ENCODE measurements at regions not wholly inside any gene's neighbourhood (a gene's known extent, or its start where the extent isn't known, plus 50 kb on each side); places are given as distances from the start of the nearest gene placed in this dataset.

DNA sequence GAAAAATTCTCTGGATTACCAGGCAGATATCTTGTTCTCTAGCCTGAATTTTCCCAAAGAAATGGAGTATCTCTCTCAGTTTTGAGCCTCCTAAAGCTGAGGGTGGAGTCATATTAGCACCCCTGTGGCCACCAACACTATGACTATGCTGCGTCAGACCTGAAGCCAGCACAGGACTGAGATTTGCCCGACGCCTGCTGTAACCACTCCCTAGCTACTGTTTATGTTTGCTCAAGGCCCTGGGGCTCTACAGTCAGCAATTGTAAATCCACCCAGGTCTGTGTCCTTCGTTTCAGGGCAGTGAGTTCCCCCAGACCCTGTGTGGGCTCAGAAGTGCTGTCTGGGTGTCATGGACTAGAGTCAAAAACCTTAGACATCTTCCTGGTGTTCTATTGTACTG is 61.4 kb downstream of the ZXDA start:
- no peaks in the 10 kb centered on the region for H3K9me2 ChIP-seq (replicated peaks; ENCODE audit: insufficient read depth, low read length)
- no peak overlapping the region for H3K4me2 ChIP-seq (ENCODE audit: low read depth, low read length)
- no peaks in the 10 kb centered on the region for H3K4me1 ChIP-seq (ENCODE audit: low read length)
- H3K79me2 ChIP-seq (ENCODE audit: low read length), result no peaks in the 10 kb centered on the region
- no peak overlapping the region for H3K9ac ChIP-seq (ENCODE audit: low read length)
- H3K27ac ChIP-seq (ENCODE audit: low read length), result no peak overlapping the region
- H3F3A ChIP-seq (ENCODE audit: insufficient read depth, low read length), result no peaks in the 10 kb centered on the region
- TF ChIP-seq EZH2phosphoT487 (IDR thresholded peaks at IDR 0.05; ENCODE audit: low read length) (no peak), EZH2 (optimal IDR thresholded peaks at IDR 0.05; ENCODE audit: low read depth, low read length) (no peak)
- TF ChIP-seq, protein P1, sequence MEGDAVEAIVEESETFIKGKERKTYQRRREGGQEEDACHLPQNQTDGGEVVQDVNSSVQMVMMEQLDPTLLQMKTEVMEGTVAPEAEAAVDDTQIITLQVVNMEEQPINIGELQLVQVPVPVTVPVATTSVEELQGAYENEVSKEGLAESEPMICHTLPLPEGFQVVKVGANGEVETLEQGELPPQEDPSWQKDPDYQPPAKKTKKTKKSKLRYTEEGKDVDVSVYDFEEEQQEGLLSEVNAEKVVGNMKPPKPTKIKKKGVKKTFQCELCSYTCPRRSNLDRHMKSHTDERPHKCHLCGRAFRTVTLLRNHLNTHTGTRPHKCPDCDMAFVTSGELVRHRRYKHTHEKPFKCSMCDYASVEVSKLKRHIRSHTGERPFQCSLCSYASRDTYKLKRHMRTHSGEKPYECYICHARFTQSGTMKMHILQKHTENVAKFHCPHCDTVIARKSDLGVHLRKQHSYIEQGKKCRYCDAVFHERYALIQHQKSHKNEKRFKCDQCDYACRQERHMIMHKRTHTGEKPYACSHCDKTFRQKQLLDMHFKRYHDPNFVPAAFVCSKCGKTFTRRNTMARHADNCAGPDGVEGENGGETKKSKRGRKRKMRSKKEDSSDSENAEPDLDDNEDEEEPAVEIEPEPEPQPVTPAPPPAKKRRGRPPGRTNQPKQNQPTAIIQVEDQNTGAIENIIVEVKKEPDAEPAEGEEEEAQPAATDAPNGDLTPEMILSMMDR (IDR thresholded peaks at IDR 0.05; ENCODE audit: low read length), result no peak
- H2AFZ ChIP-seq (ENCODE audit: low read length), result no peak overlapping the region
- H3K4me3 ChIP-seq (ENCODE audit: low read length), result no peak overlapping the region
- no peaks in the 10 kb centered on the region for H4K20me1 ChIP-seq (ENCODE audit: insufficient read depth, low read length)
- H3K9me3 ChIP-seq (replicated peaks; ENCODE audit: insufficient read depth, low read length), result no peaks in the 10 kb centered on the region
- H3K36me3 ChIP-seq (replicated peaks; ENCODE audit: insufficient read depth, low read length), result no peaks in the 10 kb centered on the region
- DNase-seq, result no peak
- no peaks in the 10 kb centered on the region for H3K27me3 ChIP-seq (replicated peaks; ENCODE audit: insufficient read depth, low read length)

DNA sequence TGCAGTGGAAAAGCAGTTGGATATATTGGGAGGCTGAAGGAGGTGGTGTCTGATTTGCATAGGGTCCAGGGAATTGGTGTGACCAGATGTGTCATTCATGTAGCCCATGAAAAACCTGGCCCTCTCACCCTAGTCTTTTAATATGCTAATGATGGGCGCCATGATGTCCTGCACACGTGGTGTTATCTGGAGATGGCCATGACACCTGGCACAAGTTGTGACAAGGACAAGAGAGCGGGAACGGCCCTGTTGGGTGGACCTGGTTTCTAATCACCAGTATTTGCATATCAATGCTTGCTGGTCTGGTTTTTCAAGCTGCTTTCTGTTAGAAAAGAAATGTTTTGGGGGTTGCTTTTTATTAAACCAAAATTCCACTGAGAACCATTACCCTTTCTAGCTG is 87.4 kb downstream of the ZXDA start:
- no peaks in the 10 kb centered on the region for H3K36me3 ChIP-seq (replicated peaks; ENCODE audit: insufficient read depth, low read length)
- H3K9ac ChIP-seq (ENCODE audit: low read length), result peak overlapping the region; percentile 29; the same call in 1 of the 2 replicates
- H3K9me2 ChIP-seq (replicated peaks; ENCODE audit: insufficient read depth, low read length), result no peaks in the 10 kb centered on the region
- H3K4me1 ChIP-seq (ENCODE audit: low read length), result no peaks in the 10 kb centered on the region
- H2AFZ ChIP-seq (ENCODE audit: low read length), result no peak overlapping the region
- no peaks in the 10 kb centered on the region for H3K27me3 ChIP-seq (replicated peaks; ENCODE audit: insufficient read depth, low read length)
- no peak for DNase-seq
- no peak overlapping the region for H3K27ac ChIP-seq (ENCODE audit: low read length)
- H3K4me3 ChIP-seq (ENCODE audit: low read length), result peak overlapping the region; percentile 34; the same call in 1 of the 2 replicates
- H3K79me2 ChIP-seq (ENCODE audit: low read length), result no peaks in the 10 kb centered on the region
- H4K20me1 ChIP-seq (ENCODE audit: insufficient read depth, low read length), result no peaks in the 10 kb centered on the region
- H3K9me3 ChIP-seq (replicated peaks; ENCODE audit: insufficient read depth, low read length), result no peaks in the 10 kb centered on the region
- H3F3A ChIP-seq (ENCODE audit: insufficient read depth, low read length), result no peaks in the 10 kb centered on the region
- H3K4me2 ChIP-seq (ENCODE audit: low read depth, low read length), result peak overlapping the region; percentile 51; the same call in 1 of the 2 replicates
- no peak for TF ChIP-seq EZH2phosphoT487 (IDR thresholded peaks at IDR 0.05; ENCODE audit: low read length)
- TF ChIP-seq EZH2 (optimal IDR thresholded peaks at IDR 0.05; ENCODE audit: low read depth, low read length), result no peak
- TF ChIP-seq, protein P1 (IDR thresholded peaks at IDR 0.05; ENCODE audit: low read length), result no peak

DNA sequence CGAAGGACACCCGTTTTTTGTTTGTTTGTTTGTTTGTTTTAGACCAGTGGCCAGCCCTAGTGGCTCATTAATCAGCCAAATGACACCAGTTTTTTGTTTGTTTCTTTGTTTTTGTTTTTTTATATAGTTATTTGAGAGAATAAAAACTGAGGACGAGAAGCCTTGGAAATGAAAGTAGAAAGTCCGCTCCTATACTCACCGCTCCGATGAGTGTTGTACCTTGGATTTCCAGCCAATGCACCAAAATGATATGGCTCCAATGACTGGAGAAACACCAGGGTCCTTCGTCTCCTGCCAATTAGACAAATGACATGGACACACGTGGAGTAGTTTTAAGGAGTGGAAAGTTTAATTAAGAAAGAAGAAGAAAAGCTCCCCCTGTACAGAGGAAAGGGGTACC is 87.9 kb downstream of the ZXDA start:
- no peaks in the 10 kb centered on the region for H4K20me1 ChIP-seq (ENCODE audit: insufficient read depth, low read length)
- DNase-seq, result no peak
- H3K9ac ChIP-seq (ENCODE audit: low read length), result peak overlapping the region; percentile 29; the same call in 1 of the 2 replicates
- H2AFZ ChIP-seq (ENCODE audit: low read length), result peak overlapping the region; percentile 41; the same call in 1 of the 2 replicates
- no peaks in the 10 kb centered on the region for H3F3A ChIP-seq (ENCODE audit: insufficient read depth, low read length)
- H3K79me2 ChIP-seq (ENCODE audit: low read length), result no peaks in the 10 kb centered on the region
- H3K9me2 ChIP-seq (replicated peaks; ENCODE audit: insufficient read depth, low read length), result no peaks in the 10 kb centered on the region
- H3K4me2 ChIP-seq (ENCODE audit: low read depth, low read length), result peak overlapping the region; percentile 51; the same call in 1 of the 2 replicates
- H3K36me3 ChIP-seq (replicated peaks; ENCODE audit: insufficient read depth, low read length), result no peaks in the 10 kb centered on the region
- no peaks in the 10 kb centered on the region for H3K9me3 ChIP-seq (replicated peaks; ENCODE audit: insufficient read depth, low read length)
- H3K4me1 ChIP-seq (ENCODE audit: low read length), result no peaks in the 10 kb centered on the region
- H3K27ac ChIP-seq (ENCODE audit: low read length), result peak overlapping the region; percentile 21; the same call in 1 of the 2 replicates
- TF ChIP-seq EZH2phosphoT487 (IDR thresholded peaks at IDR 0.05; ENCODE audit: low read length) (no peak), EZH2 (optimal IDR thresholded peaks at IDR 0.05; ENCODE audit: low read depth, low read length) (no peak)
- TF ChIP-seq, protein P1 (IDR thresholded peaks at IDR 0.05; ENCODE audit: low read length), result no peak
- H3K4me3 ChIP-seq (ENCODE audit: low read length), result peak overlapping the region; percentile 34; the same call in 1 of the 2 replicates
- H3K27me3 ChIP-seq (replicated peaks; ENCODE audit: insufficient read depth, low read length), result no peaks in the 10 kb centered on the region
